Neural cell (in vitro differentiated cells): ENCODE measurements at regions not wholly inside any gene's neighbourhood (a gene's known extent, or its start where the extent isn't known, plus 50 kb on each side); places are given as distances from the start of the nearest gene placed in this dataset.

Experiments
- CTCF ChIP-seq: fragments of 450-650 bp; IDR thresholded peaks from 2 replicates; pipeline ENCODE4 v1.5.1; 2014; ENCODE audit warnings: antibody characterized with exemption, mild to moderate bottlenecking, moderate library complexity; ENCODE audit not compliant: poor library complexity, severe bottlenecking
- EZH2 ChIP-seq: fragments of 200-600, 300-800 bp; shearing (Covaris generic), sonication (generic); IDR thresholded peaks from 2 replicates; pipeline ENCODE4 v1.6.1; 2014; ENCODE audit warnings: antibody characterized with exemption, low read length, borderline replicate concordance, mild to moderate bottlenecking; ENCODE audit not compliant: insufficient read depth, poor library complexity, severe bottlenecking

DNA sequence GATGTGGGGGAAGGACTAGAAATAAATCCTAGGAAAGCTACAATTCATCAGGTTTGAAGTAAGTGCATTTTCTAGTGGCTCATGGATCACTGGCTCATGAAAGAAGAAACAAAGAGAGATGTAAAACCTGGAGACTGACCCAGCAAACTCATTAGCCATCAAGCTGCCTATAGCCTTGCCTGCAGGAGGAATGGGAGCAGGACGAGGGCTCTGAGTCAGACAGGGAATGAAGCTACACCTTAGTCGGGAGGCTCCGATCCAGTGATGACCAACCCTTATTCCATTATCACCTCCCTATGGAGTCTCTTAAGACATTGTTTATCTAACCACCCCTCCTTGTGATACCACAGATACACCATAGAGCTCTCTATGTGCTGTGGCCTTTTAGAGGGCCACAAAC, 112.5 kb upstream of the WDR11 start:
- TF ChIP-seq EZH2 (no peak), CTCF (no peak)
